ENCODE measurements at regions not wholly inside any gene's neighbourhood (a gene's known extent, or its start where the extent isn't known, plus 50 kb on each side); places are given as distances from the start of the nearest gene placed in this dataset.
"Not testable (repeated sequence)": the region's sequence is repeated elsewhere in the genome, so short reads cannot be mapped to it uniquely, and the experiment has no call there.

- H3K4me3 ChIP-seq (ENCODE audit: control insufficient read depth in 1 of 2, extremely low read depth in 1 of 2, low read length in 1 of 2); H3K4me1 ChIP-seq (ENCODE audit: control insufficient read depth in 1 of 2, extremely low read depth in 1 of 2, insufficient read depth in 2 of 2, low read length in 2 of 2); H3K27me3 Mint-ChIP-seq; H3K27ac Mint-ChIP-seq; H3K4me3 Mint-ChIP-seq; POLR2A ChIA-PET; H3K4me1 Mint-ChIP-seq; H3K36me3 Mint-ChIP-seq; ATAC-seq (replicated peaks in 1 of 4); DNase-seq; H3K9me3 ChIP-seq; H3K36me3 ChIP-seq (ENCODE audit: control insufficient read depth in 2 of 2, extremely low read depth in 1 of 2, insufficient read depth in 1 of 2, low read length in 1 of 2); CTCF ChIA-PET; H3K27ac ChIP-seq (ENCODE audit: low read length); H3K27me3 ChIP-seq (replicated peaks in 1 of 2; ENCODE audit: control insufficient read depth in 2 of 2, extremely low read depth in 1 of 2, insufficient read depth in 2 of 2, low read length in 1 of 2): not testable (repeated sequence)
- WGBS (ENCODE audit: insufficient coverage): no CpG with 5 or more reads among the region's 2 CpGs
- peaks cover 16 to 27% (median 20%) of the 10 kb centered on the region in 3 donors for H3K9me3 Mint-ChIP-seq
Measured at GRCh38 chr2:91562184-91562583, 2870.7 kb downstream of the RPIA start.

- H3K9me3 Mint-ChIP-seq: peaks cover 10 to 12% (median 12%) of the 10 kb centered on the region in 3 donors
- 85% methylated on average over 3 of the region's 3 CpGs for WGBS (ENCODE audit: insufficient coverage)
- POLR2A ChIA-PET: not testable (repeated sequence)
Measured at GRCh38 chr2:91564700-91565099, 2873.2 kb downstream of the RPIA start.

GRCh38 chr2:91565689-91566430 is 2874.4 kb downstream of the RPIA start:
- H3K4me1 ChIP-seq (ENCODE audit: control insufficient read depth in 1 of 2, extremely low read depth in 1 of 2, insufficient read depth in 2 of 2, low read length in 2 of 2); H3K9me3 Mint-ChIP-seq; CTCF ChIA-PET; H3K27ac Mint-ChIP-seq; H3K4me3 ChIP-seq (ENCODE audit: control insufficient read depth in 1 of 2, extremely low read depth in 1 of 2, low read length in 1 of 2); ATAC-seq (replicated peaks in 1 of 4); H3K9me3 ChIP-seq; H3K36me3 Mint-ChIP-seq; DNase-seq; H3K27me3 Mint-ChIP-seq; H3K36me3 ChIP-seq (ENCODE audit: control insufficient read depth in 2 of 2, extremely low read depth in 1 of 2, insufficient read depth in 1 of 2, low read length in 1 of 2); H3K27ac ChIP-seq (ENCODE audit: low read length); H3K4me3 Mint-ChIP-seq; H3K4me1 Mint-ChIP-seq; H3K27me3 ChIP-seq (replicated peaks in 1 of 2; ENCODE audit: control insufficient read depth in 2 of 2, extremely low read depth in 1 of 2, insufficient read depth in 2 of 2, low read length in 1 of 2); POLR2A ChIA-PET: not testable (repeated sequence)
- WGBS (ENCODE audit: insufficient coverage): no CpG with 5 or more reads among the region's 7 CpGs

More at GRCh38 chr2:91564700-91565099, 2873.2 kb downstream of the RPIA start:
- H3K27ac ChIP-seq (ENCODE audit: low read length); CTCF ChIA-PET; H3K4me3 ChIP-seq (ENCODE audit: control insufficient read depth in 1 of 2, extremely low read depth in 1 of 2, low read length in 1 of 2); H3K36me3 Mint-ChIP-seq; H3K27ac Mint-ChIP-seq; H3K4me1 Mint-ChIP-seq; H3K27me3 Mint-ChIP-seq; H3K4me1 ChIP-seq (ENCODE audit: control insufficient read depth in 1 of 2, extremely low read depth in 1 of 2, insufficient read depth in 2 of 2, low read length in 2 of 2); H3K9me3 ChIP-seq; DNase-seq; H3K4me3 Mint-ChIP-seq; H3K36me3 ChIP-seq (ENCODE audit: control insufficient read depth in 2 of 2, extremely low read depth in 1 of 2, insufficient read depth in 1 of 2, low read length in 1 of 2); H3K27me3 ChIP-seq (replicated peaks in 1 of 2; ENCODE audit: control insufficient read depth in 2 of 2, extremely low read depth in 1 of 2, insufficient read depth in 2 of 2, low read length in 1 of 2); ATAC-seq (replicated peaks in 1 of 4): not testable (repeated sequence)

GRCh38 chr2:91566611-91567010 is 2875.1 kb downstream of the RPIA start:
- H3K4me3 Mint-ChIP-seq; CTCF ChIA-PET; H3K9me3 ChIP-seq; ATAC-seq (replicated peaks in 1 of 4); H3K4me1 ChIP-seq (ENCODE audit: control insufficient read depth in 1 of 2, extremely low read depth in 1 of 2, insufficient read depth in 2 of 2, low read length in 2 of 2); DNase-seq; H3K36me3 Mint-ChIP-seq; H3K36me3 ChIP-seq (ENCODE audit: control insufficient read depth in 2 of 2, extremely low read depth in 1 of 2, insufficient read depth in 1 of 2, low read length in 1 of 2); H3K4me3 ChIP-seq (ENCODE audit: control insufficient read depth in 1 of 2, extremely low read depth in 1 of 2, low read length in 1 of 2); H3K27ac Mint-ChIP-seq; H3K4me1 Mint-ChIP-seq; H3K27ac ChIP-seq (ENCODE audit: low read length); H3K27me3 Mint-ChIP-seq; H3K9me3 Mint-ChIP-seq; POLR2A ChIA-PET; H3K27me3 ChIP-seq (replicated peaks in 1 of 2; ENCODE audit: control insufficient read depth in 2 of 2, extremely low read depth in 1 of 2, insufficient read depth in 2 of 2, low read length in 1 of 2): not testable (repeated sequence)
- no CpG with 5 or more reads among the region's 8 CpGs for WGBS (ENCODE audit: insufficient coverage)

- 92% methylated on average over 9 of the region's 18 CpGs for WGBS (ENCODE audit: insufficient coverage)
- H3K9me3 Mint-ChIP-seq; H3K36me3 ChIP-seq (ENCODE audit: control insufficient read depth in 2 of 2, extremely low read depth in 1 of 2, insufficient read depth in 1 of 2, low read length in 1 of 2); H3K36me3 Mint-ChIP-seq; DNase-seq; H3K9me3 ChIP-seq; H3K4me1 ChIP-seq (ENCODE audit: control insufficient read depth in 1 of 2, extremely low read depth in 1 of 2, insufficient read depth in 2 of 2, low read length in 2 of 2); H3K27ac ChIP-seq (ENCODE audit: low read length); H3K4me1 Mint-ChIP-seq; CTCF ChIA-PET; POLR2A ChIA-PET; H3K27me3 Mint-ChIP-seq; H3K4me3 ChIP-seq (ENCODE audit: control insufficient read depth in 1 of 2, extremely low read depth in 1 of 2, low read length in 1 of 2); H3K27me3 ChIP-seq (replicated peaks in 1 of 2; ENCODE audit: control insufficient read depth in 2 of 2, extremely low read depth in 1 of 2, insufficient read depth in 2 of 2, low read length in 1 of 2); H3K27ac Mint-ChIP-seq; H3K4me3 Mint-ChIP-seq; ATAC-seq (replicated peaks in 1 of 4): not testable (repeated sequence)
Measured at GRCh38 chr2:91567546-91568335, 2876.3 kb downstream of the RPIA start.

GRCh38 chr2:91568391-91569338 is 2877.2 kb downstream of the RPIA start:
- H3K9me3 Mint-ChIP-seq; ATAC-seq (replicated peaks in 1 of 4); CTCF ChIA-PET; H3K36me3 ChIP-seq (ENCODE audit: control insufficient read depth in 2 of 2, extremely low read depth in 1 of 2, insufficient read depth in 1 of 2, low read length in 1 of 2); H3K4me3 ChIP-seq (ENCODE audit: control insufficient read depth in 1 of 2, extremely low read depth in 1 of 2, low read length in 1 of 2); H3K4me1 Mint-ChIP-seq; H3K36me3 Mint-ChIP-seq; H3K4me3 Mint-ChIP-seq; H3K27ac ChIP-seq (ENCODE audit: low read length); H3K27me3 Mint-ChIP-seq; H3K4me1 ChIP-seq (ENCODE audit: control insufficient read depth in 1 of 2, extremely low read depth in 1 of 2, insufficient read depth in 2 of 2, low read length in 2 of 2); H3K27me3 ChIP-seq (replicated peaks in 1 of 2; ENCODE audit: control insufficient read depth in 2 of 2, extremely low read depth in 1 of 2, insufficient read depth in 2 of 2, low read length in 1 of 2); POLR2A ChIA-PET; H3K9me3 ChIP-seq; DNase-seq; H3K27ac Mint-ChIP-seq: not testable (repeated sequence)
- 87% methylated on average over 3 of the region's 25 CpGs for WGBS (ENCODE audit: insufficient coverage)

Data from T-cell (primary cell).